Osteocyte (in vitro differentiated cells): ENCODE measurements at regions not wholly inside any gene's neighbourhood (a gene's known extent, or its start where the extent isn't known, plus 50 kb on each side); places are given as distances from the start of the nearest gene placed in this dataset.
"Not testable (repeated sequence)": the region's sequence is repeated elsewhere in the genome, so short reads cannot be mapped to it uniquely, and the experiment has no call there.

Experiments
- DNase-seq: peaks from one replicate; pipeline ENCODE4 v3.0.0; 2021; ENCODE audit warnings: mixed read lengths; ENCODE audit not compliant: unreplicated experiment; ENCODE audit errors: extremely low spot score
- H3K27ac Mint-ChIP-seq: one replicate; pipeline ENCODE4 v1.8.0; 2021; ENCODE audit warnings: mild to moderate bottlenecking, mixed read lengths; ENCODE audit not compliant: unreplicated experiment
- H3K27me3 Mint-ChIP-seq: one replicate; pipeline ENCODE4 v1.8.0; 2021; ENCODE audit warnings: mixed read lengths; ENCODE audit not compliant: unreplicated experiment
- H3K36me3 Mint-ChIP-seq: one replicate; pipeline ENCODE4 v1.8.0; 2021; ENCODE audit warnings: mixed read lengths; ENCODE audit not compliant: unreplicated experiment
- H3K4me1 Mint-ChIP-seq: one replicate; pipeline ENCODE4 v1.8.0; 2021; ENCODE audit warnings: mixed read lengths; ENCODE audit not compliant: unreplicated experiment
- H3K4me3 Mint-ChIP-seq: one replicate; pipeline ENCODE4 v1.8.0; 2021; ENCODE audit warnings: mild to moderate bottlenecking, moderate library complexity, mixed read lengths; ENCODE audit not compliant: unreplicated experiment
- H3K9me3 Mint-ChIP-seq: one replicate; pipeline ENCODE4 v1.8.0; 2021; ENCODE audit warnings: mixed read lengths; ENCODE audit not compliant: unreplicated experiment
- TF ChIP-seq, protein P1 (sequence below): fragments of 200-600 bp; sonication (generic); IDR thresholded peaks from 2 replicates; pipeline ENCODE4 v1.5.0; 2021; ENCODE audit warnings: antibody characterized with exemption, mild to moderate bottlenecking, moderate library complexity

DNA sequence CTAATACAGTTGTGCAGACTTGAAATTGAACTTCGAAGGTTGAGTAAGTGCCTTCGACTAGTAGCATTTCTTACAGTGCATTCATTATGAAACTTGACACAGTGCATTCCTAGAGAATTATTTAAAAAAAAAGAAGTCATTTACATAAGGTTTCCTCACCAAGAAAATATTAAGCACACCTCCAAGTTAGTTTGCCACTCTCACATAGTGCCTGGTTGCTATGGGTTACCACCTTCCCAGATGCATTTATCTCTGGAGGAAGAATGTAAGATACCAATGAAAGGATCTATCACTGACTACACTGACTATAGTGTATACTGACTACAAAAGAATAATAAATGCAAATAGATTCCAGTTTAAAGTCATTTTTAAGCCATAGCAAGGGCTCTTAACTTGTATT lies 311.9 kb upstream of the RASGEF1B start:
- no peak overlapping the region for H3K27ac Mint-ChIP-seq
- H3K36me3 Mint-ChIP-seq = no peaks in the 10 kb centered on the region
- no peaks in the 10 kb centered on the region for H3K27me3 Mint-ChIP-seq
- H3K4me3 Mint-ChIP-seq = no peak overlapping the region
- DNase-seq = no peak
- no peaks in the 10 kb centered on the region for H3K4me1 Mint-ChIP-seq
- TF ChIP-seq, protein P1, sequence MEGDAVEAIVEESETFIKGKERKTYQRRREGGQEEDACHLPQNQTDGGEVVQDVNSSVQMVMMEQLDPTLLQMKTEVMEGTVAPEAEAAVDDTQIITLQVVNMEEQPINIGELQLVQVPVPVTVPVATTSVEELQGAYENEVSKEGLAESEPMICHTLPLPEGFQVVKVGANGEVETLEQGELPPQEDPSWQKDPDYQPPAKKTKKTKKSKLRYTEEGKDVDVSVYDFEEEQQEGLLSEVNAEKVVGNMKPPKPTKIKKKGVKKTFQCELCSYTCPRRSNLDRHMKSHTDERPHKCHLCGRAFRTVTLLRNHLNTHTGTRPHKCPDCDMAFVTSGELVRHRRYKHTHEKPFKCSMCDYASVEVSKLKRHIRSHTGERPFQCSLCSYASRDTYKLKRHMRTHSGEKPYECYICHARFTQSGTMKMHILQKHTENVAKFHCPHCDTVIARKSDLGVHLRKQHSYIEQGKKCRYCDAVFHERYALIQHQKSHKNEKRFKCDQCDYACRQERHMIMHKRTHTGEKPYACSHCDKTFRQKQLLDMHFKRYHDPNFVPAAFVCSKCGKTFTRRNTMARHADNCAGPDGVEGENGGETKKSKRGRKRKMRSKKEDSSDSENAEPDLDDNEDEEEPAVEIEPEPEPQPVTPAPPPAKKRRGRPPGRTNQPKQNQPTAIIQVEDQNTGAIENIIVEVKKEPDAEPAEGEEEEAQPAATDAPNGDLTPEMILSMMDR = no peak
- H3K9me3 Mint-ChIP-seq = no peaks in the 10 kb centered on the region

GRCh38 chr4:81781799-81782198 lies 310.1 kb upstream of the RASGEF1B start:
- Mint-ChIP-seq H3K27ac (no peak overlapping the region), H3K4me1 (no peaks in the 10 kb centered on the region), H3K27me3 (no peaks in the 10 kb centered on the region), H3K4me3 (no peak overlapping the region), H3K9me3 (no peaks in the 10 kb centered on the region), H3K36me3 (no peaks in the 10 kb centered on the region)
- TF ChIP-seq, protein P1 = no peak
- no peak for DNase-seq

- not testable (repeated sequence) for H3K4me1 Mint-ChIP-seq, H3K27me3 Mint-ChIP-seq, DNase-seq, H3K36me3 Mint-ChIP-seq, H3K4me3 Mint-ChIP-seq, H3K27ac Mint-ChIP-seq, H3K9me3 Mint-ChIP-seq
Observed at GRCh38 chr4:81777718-81778117, 306.0 kb upstream of the RASGEF1B start.

DNA sequence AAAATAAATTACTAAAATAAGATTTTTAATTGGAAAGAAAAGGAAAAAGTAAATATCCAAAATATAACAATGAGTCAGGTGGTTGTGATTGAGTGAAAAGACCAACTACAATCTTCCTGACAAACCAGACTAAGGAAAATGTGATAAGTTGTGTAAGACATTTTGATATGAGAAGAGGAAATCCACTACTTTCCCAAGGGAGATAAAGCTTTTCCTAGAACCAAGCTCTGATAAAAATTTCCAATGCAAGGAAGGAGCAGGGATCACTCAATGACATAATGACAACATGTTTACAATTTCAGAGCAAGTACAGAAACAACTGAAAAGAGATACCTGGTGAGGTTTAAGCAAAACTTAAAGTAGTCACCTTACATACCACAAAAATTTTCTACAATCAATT lies 305.1 kb upstream of the RASGEF1B start:
- H3K27me3 Mint-ChIP-seq = no peaks in the 10 kb centered on the region
- DNase-seq = no peak
- no peak overlapping the region for H3K27ac Mint-ChIP-seq
- no peaks in the 10 kb centered on the region for H3K4me1 Mint-ChIP-seq
- H3K9me3 Mint-ChIP-seq = no peaks in the 10 kb centered on the region
- H3K4me3 Mint-ChIP-seq = no peak overlapping the region
- no peaks in the 10 kb centered on the region for H3K36me3 Mint-ChIP-seq
- TF ChIP-seq, protein P1 = no peak

DNA sequence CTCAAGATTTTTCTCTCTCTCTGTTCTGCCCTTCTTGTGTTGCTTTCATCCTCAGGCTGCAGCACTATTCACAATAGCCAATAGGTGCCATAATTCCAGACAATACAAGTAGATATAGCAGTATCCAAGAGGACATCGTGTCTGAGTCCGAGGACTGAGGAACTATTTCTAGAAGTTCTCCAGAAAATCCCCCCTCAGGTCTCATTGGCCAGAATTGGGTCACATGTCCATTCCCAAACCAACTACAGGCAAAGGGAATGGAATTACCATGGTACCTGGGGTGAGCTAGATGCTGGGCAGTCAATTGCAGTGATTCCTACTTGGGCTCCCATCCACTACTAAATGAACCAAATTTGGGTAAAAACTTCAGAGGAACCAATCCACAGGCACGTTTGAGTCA lies 301.9 kb upstream of the RASGEF1B start:
- TF ChIP-seq, protein P1 = no peak
- H3K4me1 Mint-ChIP-seq = no peaks in the 10 kb centered on the region

GRCh38 chr4:81771721-81772120 lies 300.0 kb upstream of the RASGEF1B start:
- H3K27ac Mint-ChIP-seq = no peak overlapping the region
- H3K4me1 Mint-ChIP-seq = no peaks in the 10 kb centered on the region
- no peaks in the 10 kb centered on the region for H3K9me3 Mint-ChIP-seq
- TF ChIP-seq, protein P1 = no peak
- no peaks in the 10 kb centered on the region for H3K36me3 Mint-ChIP-seq
- DNase-seq = no peak
- peaks cover 2% of the 10 kb centered on the region for H3K27me3 Mint-ChIP-seq
- no peak overlapping the region for H3K4me3 Mint-ChIP-seq

More for the DNA sequence above, 301.9 kb upstream of the RASGEF1B start:
- no peak overlapping the region for H3K27ac Mint-ChIP-seq
- H3K9me3 Mint-ChIP-seq = no peaks in the 10 kb centered on the region
- H3K36me3 Mint-ChIP-seq = no peaks in the 10 kb centered on the region
- DNase-seq = no peak
- H3K4me3 Mint-ChIP-seq = no peak overlapping the region
- H3K27me3 Mint-ChIP-seq = peaks cover 2% of the 10 kb centered on the region
